SJCRH30 (cell line): ENCODE measurements at regions not wholly inside any gene's neighbourhood (a gene's known extent, or its start where the extent isn't known, plus 50 kb on each side); places are given as distances from the start of the nearest gene placed in this dataset.

ENCODE experiments used
- DNase-seq, 2 experiments: peaks; one replicate each; pipeline ENCODE4 v3.0.0-alpha.2; 2015 to 2020
- H3K27ac ChIP-seq: fragments of 250-450 bp; sonication (Bioruptor Pico); 2 replicates; pipeline ENCODE4 v1.5.1; 2020; ENCODE audit warnings: mild to moderate bottlenecking, moderate library complexity
- H3K27me3 ChIP-seq: fragments of 250-450 bp; sonication (Bioruptor Pico); 2 replicates; pipeline ENCODE4 v1.5.1; 2020; ENCODE audit warnings: mild to moderate bottlenecking, moderate library complexity
- H3K36me3 ChIP-seq: fragments of 250-450 bp; sonication (Bioruptor Pico); 2 replicates; pipeline ENCODE4 v1.5.1; 2020; ENCODE audit warnings: mild to moderate bottlenecking, moderate library complexity
- H3K4me1 ChIP-seq: fragments of 250-450 bp; sonication (Bioruptor Pico); 2 replicates; pipeline ENCODE4 v1.5.1; 2020; ENCODE audit warnings: mild to moderate bottlenecking, moderate library complexity
- H3K4me3 ChIP-seq: fragments of 250-450 bp; sonication (Bioruptor Pico); 2 replicates; pipeline ENCODE4 v1.5.1; 2020; ENCODE audit warnings: mild to moderate bottlenecking, moderate library complexity
- H3K9me3 ChIP-seq: fragments of 250-450 bp; sonication (Bioruptor Pico); replicated peaks from 2 replicates; pipeline ENCODE4 v1.5.1; 2020; ENCODE audit warnings: mild to moderate bottlenecking, moderate library complexity

GRCh38 chr2:5990086-5990485 is 297.9 kb downstream of the SOX11 start:
- no peak for DNase-seq
- H3K4me1 ChIP-seq: no peaks in the 10 kb centered on the region
- no peak overlapping the region for H3K27ac ChIP-seq
- no peaks in the 10 kb centered on the region for H3K9me3 ChIP-seq
- no peak overlapping the region for H3K4me3 ChIP-seq
- 0 out of 2 replicates have a peak, but pooled peaks cover 2% of the 10 kb centered on the region for H3K36me3 ChIP-seq
- H3K27me3 ChIP-seq: no peaks in the 10 kb centered on the region

DNA sequence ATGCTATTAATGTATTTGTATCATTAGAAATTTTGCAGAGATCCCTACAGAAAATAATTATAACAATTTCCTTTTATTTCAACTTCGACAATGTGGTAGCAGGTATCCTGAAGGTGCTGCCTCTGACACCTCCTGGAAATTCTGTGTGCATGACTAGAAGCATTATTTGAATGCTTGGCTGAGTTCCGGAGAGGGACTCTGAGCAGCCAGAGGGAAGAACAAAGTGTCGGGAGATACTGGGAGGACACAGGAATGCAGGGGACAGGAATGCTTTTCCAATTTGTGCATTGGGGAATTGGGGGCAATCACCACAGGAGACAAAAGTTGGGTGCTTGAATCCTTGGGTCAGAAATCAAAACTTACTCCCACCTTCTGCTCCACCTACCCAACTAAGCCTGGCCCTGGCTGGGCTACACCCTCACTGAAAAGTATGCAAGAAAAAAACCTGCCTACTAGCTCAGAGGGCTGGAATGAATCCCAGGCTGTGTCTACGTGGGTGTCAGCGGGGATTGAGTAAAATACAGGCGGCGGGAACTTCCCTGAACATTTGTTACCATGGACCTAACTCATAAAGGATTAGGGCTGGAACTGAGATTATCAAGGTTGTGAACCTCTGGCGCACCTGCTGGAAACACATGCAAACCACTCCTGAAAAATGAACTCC is 299.3 kb downstream of the SOX11 start:
- no peaks in the 10 kb centered on the region for H3K9me3 ChIP-seq
- 0 out of 2 replicates have a peak, but pooled peaks cover 2% of the 10 kb centered on the region for H3K36me3 ChIP-seq
- no peak overlapping the region for H3K27ac ChIP-seq
- H3K4me1 ChIP-seq: no peaks in the 10 kb centered on the region
- no peak for DNase-seq
- no peak overlapping the region for H3K4me3 ChIP-seq
- no peaks in the 10 kb centered on the region for H3K27me3 ChIP-seq

GRCh38 chr2:5995832-5996231 is 303.6 kb downstream of the SOX11 start:
- no peaks in the 10 kb centered on the region for H3K4me1 ChIP-seq
- 0 out of 2 replicates have a peak, but pooled peaks cover 2% of the 10 kb centered on the region for H3K36me3 ChIP-seq
- H3K9me3 ChIP-seq: no peaks in the 10 kb centered on the region
- no peak for DNase-seq
- no peak overlapping the region for H3K4me3 ChIP-seq
- no peak overlapping the region for H3K27ac ChIP-seq
- no peaks in the 10 kb centered on the region for H3K27me3 ChIP-seq

GRCh38 chr2:6008186-6008585 is 316.0 kb downstream of the SOX11 start:
- no peak overlapping the region for H3K4me3 ChIP-seq
- H3K36me3 ChIP-seq: no peaks in the 10 kb centered on the region
- H3K27ac ChIP-seq: no peak overlapping the region
- no peaks in the 10 kb centered on the region for H3K9me3 ChIP-seq
- no peak for DNase-seq
- H3K27me3 ChIP-seq: no peaks in the 10 kb centered on the region
- no peaks in the 10 kb centered on the region for H3K4me1 ChIP-seq

- H3K27me3 ChIP-seq: no peaks in the 10 kb centered on the region
- H3K27ac ChIP-seq: no peak overlapping the region
- H3K4me3 ChIP-seq: no peak overlapping the region
- no peaks in the 10 kb centered on the region for H3K36me3 ChIP-seq
- no peaks in the 10 kb centered on the region for H3K4me1 ChIP-seq
- DNase-seq: no peak
- H3K9me3 ChIP-seq: no peaks in the 10 kb centered on the region
Observed at GRCh38 chr2:6008726-6009125, 316.5 kb downstream of the SOX11 start.

GRCh38 chr2:6010163-6010562 is 318.0 kb downstream of the SOX11 start:
- Histone ChIP-seq H3K27me3 (no peaks in the 10 kb centered on the region; the same call in 1 of the 2 replicates), H3K27ac (no peak overlapping the region), H3K4me1 (no peaks in the 10 kb centered on the region), H3K4me3 (no peak overlapping the region), H3K9me3 (no peaks in the 10 kb centered on the region), H3K36me3 (no peaks in the 10 kb centered on the region)
- no peak for DNase-seq

DNA sequence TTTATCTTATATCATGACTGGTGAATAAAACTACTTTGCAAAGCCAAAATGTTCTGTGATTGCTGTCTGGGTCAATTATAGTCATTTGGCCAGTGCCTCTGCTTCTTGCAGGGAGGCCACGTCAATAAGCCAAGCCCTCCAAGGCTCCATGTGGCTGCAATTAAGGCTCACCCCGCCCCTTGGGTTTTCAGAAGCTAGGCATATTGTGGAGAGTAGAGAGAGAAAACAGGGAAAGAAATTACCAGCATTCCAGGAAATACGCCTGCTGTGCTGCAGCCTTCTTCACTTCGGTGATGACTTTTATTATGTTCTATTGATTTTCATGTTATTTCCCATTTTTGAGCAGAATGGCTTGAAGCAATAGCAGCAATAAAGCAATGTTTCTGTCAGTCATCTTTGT is 319.7 kb downstream of the SOX11 start:
- no peaks in the 10 kb centered on the region for H3K36me3 ChIP-seq
- no peaks in the 10 kb centered on the region for H3K9me3 ChIP-seq
- no peaks in the 10 kb centered on the region; the same call in 1 of the 2 replicates for H3K27me3 ChIP-seq
- H3K4me1 ChIP-seq: no peaks in the 10 kb centered on the region
- H3K4me3 ChIP-seq: no peak overlapping the region
- DNase-seq: no peak
- no peak overlapping the region for H3K27ac ChIP-seq

GRCh38 chr2:6017736-6018286 is 325.6 kb downstream of the SOX11 start:
- Histone ChIP-seq H3K4me1 (no peaks in the 10 kb centered on the region), H3K27me3 (no peaks in the 10 kb centered on the region; the same call in 1 of the 2 replicates), H3K4me3 (no peak overlapping the region), H3K36me3 (no peaks in the 10 kb centered on the region), H3K27ac (no peak overlapping the region), H3K9me3 (no peaks in the 10 kb centered on the region)
- no peak for DNase-seq

GRCh38 chr2:6024229-6024628 is 332.0 kb downstream of the SOX11 start:
- DNase-seq: no peak
- H3K4me3 ChIP-seq: no peak overlapping the region
- no peaks in the 10 kb centered on the region for H3K36me3 ChIP-seq
- H3K4me1 ChIP-seq: peaks cover 8% of the 10 kb centered on the region
- H3K27ac ChIP-seq: no peak overlapping the region
- no peaks in the 10 kb centered on the region for H3K27me3 ChIP-seq
- no peaks in the 10 kb centered on the region for H3K9me3 ChIP-seq

- no peaks in the 10 kb centered on the region for H3K9me3 ChIP-seq
- no peak overlapping the region for H3K4me3 ChIP-seq
- peaks cover 8% of the 10 kb centered on the region for H3K4me1 ChIP-seq
- no peak for DNase-seq
- H3K27me3 ChIP-seq: no peaks in the 10 kb centered on the region
- no peak overlapping the region for H3K27ac ChIP-seq
- no peaks in the 10 kb centered on the region for H3K36me3 ChIP-seq
Observed at GRCh38 chr2:6024784-6025183, 332.6 kb downstream of the SOX11 start.

DNA sequence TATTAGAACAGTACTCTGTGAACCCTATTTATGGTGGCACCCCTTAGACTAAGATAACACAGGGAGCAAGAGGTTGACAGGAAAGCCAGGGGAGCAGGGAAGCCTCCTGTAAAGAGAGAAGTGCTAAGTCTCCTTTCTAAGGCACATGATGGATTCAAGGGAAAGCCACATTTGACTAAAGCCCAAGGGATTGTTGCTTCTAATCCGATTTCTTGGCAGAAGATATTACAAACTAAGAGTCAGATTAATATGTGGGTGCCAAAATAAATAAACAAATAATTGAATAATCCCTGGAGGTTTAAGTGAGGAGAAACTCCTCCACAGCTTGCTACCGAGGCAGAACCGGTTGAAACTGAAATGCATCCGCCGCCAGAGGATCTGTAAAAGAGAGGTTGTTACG is 333.2 kb downstream of the SOX11 start:
- no peaks in the 10 kb centered on the region for H3K27me3 ChIP-seq
- no peaks in the 10 kb centered on the region for H3K36me3 ChIP-seq
- H3K4me3 ChIP-seq: no peak overlapping the region
- no peak for DNase-seq
- H3K27ac ChIP-seq: no peak overlapping the region
- H3K9me3 ChIP-seq: no peaks in the 10 kb centered on the region
- peaks cover 8% of the 10 kb centered on the region for H3K4me1 ChIP-seq

GRCh38 chr2:6027066-6027465 is 334.9 kb downstream of the SOX11 start:
- Histone ChIP-seq H3K36me3 (no peaks in the 10 kb centered on the region), H3K9me3 (no peaks in the 10 kb centered on the region), H3K27me3 (no peaks in the 10 kb centered on the region), H3K4me1 (peaks cover 8% of the 10 kb centered on the region), H3K4me3 (no peak overlapping the region), H3K27ac (peak overlapping the region; percentile 47)
- DNase-seq: peak; percentile 62 to 86

GRCh38 chr2:6031200-6031867 is 339.1 kb downstream of the SOX11 start:
- Histone ChIP-seq H3K27ac (no peak overlapping the region), H3K4me1 (peaks cover 8% of the 10 kb centered on the region), H3K4me3 (no peak overlapping the region), H3K27me3 (no peaks in the 10 kb centered on the region; the same call in 1 of the 2 replicates), H3K36me3 (no peaks in the 10 kb centered on the region), H3K9me3 (no peaks in the 10 kb centered on the region)
- no peak for DNase-seq

DNA sequence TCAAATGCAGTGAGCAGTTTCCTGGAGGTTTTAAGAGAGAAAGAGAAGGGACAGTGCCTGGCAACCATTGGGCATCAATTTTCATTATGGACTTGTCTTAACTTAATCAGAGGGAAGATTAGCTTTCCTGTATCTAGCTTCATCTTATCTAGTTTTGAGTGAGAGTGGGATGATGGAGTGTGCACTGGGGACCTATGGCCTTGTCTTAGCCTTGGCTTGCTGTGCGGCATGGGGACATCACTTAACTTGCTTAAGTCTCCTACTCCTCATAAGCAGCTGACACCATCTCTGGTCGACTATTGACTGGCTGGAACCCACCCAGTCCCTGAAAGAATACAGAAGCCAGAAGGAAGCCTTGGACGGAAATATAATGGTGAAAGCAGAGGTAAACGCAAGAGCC is 344.0 kb downstream of the SOX11 start:
- no peaks in the 10 kb centered on the region for H3K4me1 ChIP-seq
- no peak overlapping the region for H3K4me3 ChIP-seq

DNA sequence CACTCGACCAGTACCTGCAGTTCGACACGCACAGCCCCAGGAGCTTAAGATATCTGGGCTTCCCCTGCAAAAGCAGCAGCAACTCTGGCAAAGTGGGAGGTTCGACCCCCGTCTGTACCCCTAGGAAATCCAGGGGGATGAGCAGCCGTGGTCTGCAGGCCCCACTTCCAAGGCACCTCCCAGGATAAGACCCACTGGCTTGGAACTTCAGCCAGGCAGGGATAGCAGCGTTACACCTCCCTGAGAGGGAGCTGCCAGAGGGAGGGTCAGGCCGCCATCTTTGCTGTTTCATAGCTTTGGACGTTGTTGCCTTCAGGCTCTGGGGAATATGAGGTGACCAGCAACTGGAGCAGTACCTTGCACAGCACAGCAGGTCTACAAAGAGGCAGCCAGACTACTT is 351.1 kb downstream of the SOX11 start:
- Histone ChIP-seq H3K27ac (no peak overlapping the region), H3K27me3 (no peaks in the 10 kb centered on the region), H3K4me1 (no peaks in the 10 kb centered on the region), H3K36me3 (no peaks in the 10 kb centered on the region), H3K9me3 (no peaks in the 10 kb centered on the region), H3K4me3 (no peak overlapping the region)
- DNase-seq: no peak

More for the DNA sequence above, 344.0 kb downstream of the SOX11 start:
- no peaks in the 10 kb centered on the region for H3K36me3 ChIP-seq
- DNase-seq: no peak
- no peaks in the 10 kb centered on the region; the same call in 1 of the 2 replicates for H3K27me3 ChIP-seq
- H3K27ac ChIP-seq: no peak overlapping the region
- H3K9me3 ChIP-seq: no peaks in the 10 kb centered on the region
